Nephron progenitor cell (in vitro differentiated cells): ENCODE measurements at regions not wholly inside any gene's neighbourhood (a gene's known extent, or its start where the extent isn't known, plus 50 kb on each side); places are given as distances from the start of the nearest gene placed in this dataset.

Source experiments
- DNase-seq: peaks from one replicate; pipeline ENCODE4 v3.0.0; 2021
- H3K27ac Mint-ChIP-seq: 2 replicates; pipeline ENCODE4 v1.8.0; 2021; ENCODE audit warnings: mild to moderate bottlenecking, moderate library complexity, mixed read lengths
- H3K27me3 Mint-ChIP-seq: 2 replicates; pipeline ENCODE4 v1.8.0; 2021; ENCODE audit warnings: mild to moderate bottlenecking, low read depth, mixed read lengths; ENCODE audit not compliant: poor library complexity
- H3K36me3 Mint-ChIP-seq: 2 replicates; pipeline ENCODE4 v1.8.0; 2021; ENCODE audit warnings: low read depth, mixed read lengths
- H3K4me1 Mint-ChIP-seq: 2 replicates; pipeline ENCODE4 v1.8.0; 2021; ENCODE audit warnings: mixed read lengths
- H3K4me3 Mint-ChIP-seq: 2 replicates; pipeline ENCODE4 v1.8.0; 2021; ENCODE audit warnings: mild to moderate bottlenecking, moderate library complexity, mixed read lengths
- H3K9me3 Mint-ChIP-seq: 2 replicates; pipeline ENCODE4 v1.8.0; 2021; ENCODE audit warnings: mild to moderate bottlenecking, moderate library complexity, mixed read lengths
- CTCF ChIP-seq: fragments of 200-600 bp; sonication (generic); IDR thresholded peaks from 2 replicates; pipeline ENCODE4 v1.5.0; 2021; ENCODE audit warnings: antibody characterized with exemption

GRCh38 chr1:4444086-4444485 is 210.3 kb upstream of the AJAP1 start:
- H3K27ac Mint-ChIP-seq = no peak overlapping the region
- H3K4me1 Mint-ChIP-seq = peaks cover 19% of the 10 kb centered on the region
- no peaks in the 10 kb centered on the region for H3K9me3 Mint-ChIP-seq
- H3K4me3 Mint-ChIP-seq = no peak overlapping the region
- TF ChIP-seq CTCF = no peak
- H3K27me3 Mint-ChIP-seq = peaks cover 21% of the 10 kb centered on the region
- no peak for DNase-seq
- H3K36me3 Mint-ChIP-seq = no peaks in the 10 kb centered on the region

GRCh38 chr1:4447778-4448420 is 206.5 kb upstream of the AJAP1 start:
- Mint-ChIP-seq H3K36me3 (no peaks in the 10 kb centered on the region), H3K27ac (no peak overlapping the region), H3K4me1 (peaks cover 19% of the 10 kb centered on the region), H3K27me3 (peaks cover 10% of the 10 kb centered on the region), H3K9me3 (no peaks in the 10 kb centered on the region), H3K4me3 (no peak overlapping the region)
- no peak for DNase-seq
- no peak for TF ChIP-seq CTCF

- peaks cover 19% of the 10 kb centered on the region for H3K4me1 Mint-ChIP-seq
These were observed 204.4 kb upstream of the AJAP1 start for GRCh38 chr1:4449972-4450371.

GRCh38 chr1:4452701-4453100 is 201.7 kb upstream of the AJAP1 start:
- H3K36me3 Mint-ChIP-seq = no peaks in the 10 kb centered on the region
- no peak for DNase-seq
- H3K27me3 Mint-ChIP-seq = peaks cover 8% of the 10 kb centered on the region
- H3K4me3 Mint-ChIP-seq = no peak overlapping the region
- TF ChIP-seq CTCF = no peak
- H3K27ac Mint-ChIP-seq = no peak overlapping the region
- H3K9me3 Mint-ChIP-seq = peaks cover 10% of the 10 kb centered on the region
- H3K4me1 Mint-ChIP-seq = no peaks in the 10 kb centered on the region

More at GRCh38 chr1:4449972-4450371, 204.4 kb upstream of the AJAP1 start:
- no peaks in the 10 kb centered on the region for H3K36me3 Mint-ChIP-seq
- no peaks in the 10 kb centered on the region for H3K9me3 Mint-ChIP-seq
- no peak overlapping the region for H3K4me3 Mint-ChIP-seq
- peaks cover 6% of the 10 kb centered on the region for H3K27me3 Mint-ChIP-seq
- DNase-seq = no peak
- H3K27ac Mint-ChIP-seq = no peak overlapping the region
- no peak for TF ChIP-seq CTCF

GRCh38 chr1:4460052-4460451 is 194.4 kb upstream of the AJAP1 start:
- peaks cover 8% of the 10 kb centered on the region for H3K27me3 Mint-ChIP-seq
- no peak overlapping the region for H3K4me3 Mint-ChIP-seq
- H3K9me3 Mint-ChIP-seq = peaks cover 12% of the 10 kb centered on the region
- peaks cover 6% of the 10 kb centered on the region for H3K4me1 Mint-ChIP-seq
- no peak for TF ChIP-seq CTCF
- H3K36me3 Mint-ChIP-seq = no peaks in the 10 kb centered on the region
- no peak for DNase-seq
- H3K27ac Mint-ChIP-seq = no peak overlapping the region

- TF ChIP-seq CTCF = no peak
- peaks cover 6% of the 10 kb centered on the region for H3K4me1 Mint-ChIP-seq
- peaks cover 12% of the 10 kb centered on the region for H3K27me3 Mint-ChIP-seq
- H3K9me3 Mint-ChIP-seq = peaks cover 11% of the 10 kb centered on the region
- H3K4me3 Mint-ChIP-seq = no peak overlapping the region
- no peak for DNase-seq
- H3K27ac Mint-ChIP-seq = no peak overlapping the region
- H3K36me3 Mint-ChIP-seq = no peaks in the 10 kb centered on the region
These were observed 193.8 kb upstream of the AJAP1 start for GRCh38 chr1:4460651-4461050.
